NOMO-1 treated with DMSO at 0.1 percent for 48 hours (cell line): ENCODE measurements at regions not wholly inside any gene's neighbourhood (a gene's known extent, or its start where the extent isn't known, plus 50 kb on each side); places are given as distances from the start of the nearest gene placed in this dataset.
"Not testable (repeated sequence)": the region's sequence is repeated elsewhere in the genome, so short reads cannot be mapped to it uniquely, and the experiment has no call there.

Experiments
- DNase-seq: peaks from one replicate; lab custom pipeline; 2025; ENCODE audit not compliant: unreplicated experiment; lab: John Stamatoyannopoulos, UW

DNA sequence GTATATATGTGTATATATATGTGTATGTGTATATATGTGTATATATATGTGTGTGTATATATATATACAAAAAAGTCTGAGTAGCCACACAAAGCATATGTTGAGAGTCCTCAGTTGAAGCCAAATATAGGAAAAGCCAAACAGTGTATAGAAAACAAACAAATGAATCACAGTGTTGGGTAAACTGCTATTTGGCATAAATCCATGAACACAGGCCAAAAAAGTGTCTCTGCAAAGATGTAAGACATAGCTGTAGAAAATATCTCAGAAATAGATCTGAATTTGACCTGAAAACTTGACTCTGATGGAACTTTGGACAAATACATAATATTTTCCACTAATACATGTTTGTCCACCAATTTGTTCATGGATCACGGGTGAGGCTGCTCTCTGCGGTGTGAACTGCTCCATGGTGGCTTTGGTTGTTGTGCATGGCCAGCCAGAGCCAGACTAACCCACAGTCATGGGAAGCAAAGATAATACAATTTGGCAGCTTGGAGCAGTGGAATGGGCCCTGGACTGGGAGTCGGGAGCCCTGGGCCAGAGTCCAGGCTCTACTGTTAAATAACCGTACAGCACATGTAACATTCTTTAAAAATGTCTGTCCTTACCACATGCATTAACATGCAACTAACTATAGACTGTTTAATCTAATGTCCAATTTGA lies 76.9 kb upstream of the EED start:
- no peak for DNase-seq

- DNase-seq, result not testable (repeated sequence)
Observed at GRCh38 chr11:86166287-86166686, 78.3 kb upstream of the EED start.

DNA sequence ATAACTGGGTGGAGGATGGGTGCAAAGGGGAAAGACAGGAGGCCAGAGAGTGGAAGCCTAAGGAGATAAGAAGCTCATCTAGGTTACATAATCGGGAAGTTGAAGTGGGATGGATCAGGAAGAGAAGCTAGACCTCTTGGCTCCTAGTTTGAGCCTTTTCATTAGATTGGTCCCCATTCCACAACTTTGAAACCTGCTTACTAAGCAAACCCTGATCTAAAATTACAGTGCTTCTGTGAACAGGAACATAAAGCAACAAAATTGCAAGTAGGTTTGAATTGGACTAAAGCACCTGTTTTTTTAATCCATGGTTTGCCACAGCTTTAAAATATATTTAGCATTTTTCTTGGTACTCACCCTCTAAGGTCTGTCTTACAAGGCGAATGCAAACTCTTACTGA lies 80.4 kb upstream of the EED start:
- DNase-seq, result no peak

GRCh38 chr11:86163221-86163876 lies 81.2 kb upstream of the EED start:
- DNase-seq, result peak; percentile 63

GRCh38 chr11:86162239-86162638 lies 82.3 kb upstream of the EED start:
- DNase-seq, result peak; percentile 58

GRCh38 chr11:86161837-86162236 lies 82.7 kb upstream of the EED start:
- no peak for DNase-seq

GRCh38 chr11:86161336-86161735 lies 83.2 kb upstream of the EED start:
- DNase-seq, result no peak

DNA sequence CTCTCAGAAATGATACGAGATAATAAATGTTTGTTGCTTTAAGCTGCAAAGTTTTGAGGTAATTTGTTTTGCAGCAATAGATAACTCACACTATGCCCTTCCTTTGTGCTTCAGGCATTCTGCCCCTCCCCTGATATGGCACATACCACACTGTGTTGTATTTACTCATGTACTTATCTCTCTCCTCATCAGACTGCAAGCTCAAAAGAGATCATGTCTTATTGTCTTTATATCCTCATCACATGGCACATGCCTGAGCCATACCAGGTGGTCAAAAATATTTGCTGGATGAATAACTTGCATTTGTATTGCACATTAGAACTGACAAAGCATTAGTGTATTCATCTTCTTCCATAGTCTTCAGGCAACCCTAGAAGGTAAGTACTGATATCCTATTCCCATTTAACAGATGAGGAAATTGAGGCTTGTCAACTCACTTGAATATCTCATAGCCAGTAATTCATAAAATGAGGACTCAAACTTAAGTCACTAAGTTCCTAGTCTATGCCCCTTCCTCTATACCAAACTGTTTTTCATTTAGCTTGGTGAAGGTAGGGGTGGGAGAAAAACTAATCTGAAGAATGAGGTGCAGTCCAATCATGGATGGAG lies 83.9 kb upstream of the EED start:
- DNase-seq, result no peak

- no peak for DNase-seq
Observed at GRCh38 chr11:86159581-86159891, 85.0 kb upstream of the EED start.

DNA sequence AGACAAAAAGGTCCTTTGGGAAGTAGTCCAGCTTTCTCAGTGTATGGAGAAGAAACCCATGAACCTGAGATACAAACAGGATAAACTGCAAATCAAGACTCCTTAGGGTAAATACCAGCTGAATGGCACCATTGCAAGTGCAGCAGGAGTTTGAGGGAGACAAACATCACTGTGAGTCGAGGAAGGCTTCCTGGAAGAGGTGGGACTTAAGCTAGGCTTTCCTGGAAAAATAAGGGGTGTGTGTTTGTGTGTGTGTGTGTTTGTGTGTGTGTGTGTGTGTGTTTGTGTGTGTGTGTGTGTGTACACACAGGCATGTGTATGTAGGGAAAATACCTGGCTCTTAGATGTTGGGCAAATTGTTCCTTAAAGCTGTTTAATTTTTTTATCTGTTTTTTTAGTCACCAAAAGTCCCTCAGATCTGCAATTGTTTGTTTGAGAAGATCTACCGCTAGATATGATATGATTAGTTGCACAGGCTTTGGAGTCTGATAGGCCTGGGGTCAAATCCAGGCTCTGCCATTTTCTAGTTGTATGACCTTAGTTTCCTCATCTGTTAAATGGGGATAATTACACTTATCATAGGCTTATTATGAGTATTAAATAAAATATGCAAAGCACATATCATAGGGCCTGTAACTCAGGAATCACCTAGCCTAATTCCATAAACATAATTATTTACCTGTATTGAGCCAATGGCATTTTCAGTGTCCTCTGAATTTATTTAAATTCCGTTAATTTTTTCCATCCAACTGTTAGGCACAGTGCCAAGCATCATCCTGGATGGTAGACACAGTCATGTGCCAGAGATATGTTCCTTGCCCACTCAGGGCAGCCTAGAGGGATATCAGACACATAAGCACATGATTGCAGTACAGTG lies 85.6 kb upstream of the EED start:
- DNase-seq, result no peak

GRCh38 chr11:86157797-86158378 lies 86.7 kb upstream of the EED start:
- no peak for DNase-seq

DNA sequence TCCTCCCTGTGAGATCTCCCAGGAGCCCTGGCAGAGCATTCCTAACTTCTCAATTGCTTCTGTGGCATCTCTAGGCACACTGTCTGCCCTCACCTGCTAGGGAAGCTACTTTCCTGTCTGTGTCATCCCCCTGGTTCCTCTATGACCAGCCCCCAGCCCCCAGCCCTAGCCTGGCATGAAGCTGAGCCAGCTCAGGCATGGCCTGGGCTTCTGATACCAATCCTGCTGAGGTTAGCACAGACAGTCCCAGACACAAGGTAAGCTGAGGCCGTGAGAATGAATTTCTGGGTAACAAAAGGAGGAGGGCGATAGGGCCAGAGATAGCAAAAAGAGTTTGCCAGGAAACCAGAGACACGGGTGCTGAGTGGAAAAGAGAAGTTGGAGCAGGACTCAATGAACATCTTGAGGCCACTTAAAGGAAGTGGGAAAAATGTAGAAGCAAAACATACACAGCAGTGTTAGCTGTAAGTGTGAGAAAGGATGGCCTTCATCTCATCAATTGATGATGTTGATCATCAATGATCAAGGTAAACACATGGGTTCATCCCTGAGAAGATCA lies 87.6 kb upstream of the PICALM start:
- DNase-seq, result no peak

GRCh38 chr11:86155200-86155844 lies 86.4 kb upstream of the PICALM start:
- no peak for DNase-seq

DNA sequence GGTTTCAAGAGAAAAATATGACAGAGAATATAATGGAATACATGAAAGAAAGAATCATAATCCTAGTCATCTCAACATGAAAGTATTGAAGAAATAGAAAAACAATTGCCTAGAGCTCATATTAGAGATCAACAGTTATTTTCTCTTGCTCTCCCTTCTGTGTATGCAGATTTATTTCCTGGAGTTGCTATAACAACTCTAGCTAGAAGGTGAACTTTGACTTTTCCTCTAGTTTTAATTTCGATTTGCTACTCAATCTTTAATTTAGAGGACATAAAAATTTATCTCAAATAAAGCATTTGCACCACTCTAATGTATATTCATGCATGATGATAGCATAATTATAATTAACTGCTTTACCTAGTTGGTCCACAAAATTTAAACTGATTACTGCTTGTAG lies 84.6 kb upstream of the PICALM start:
- DNase-seq, result no peak

GRCh38 chr11:86152901-86153300 lies 84.0 kb upstream of the PICALM start:
- DNase-seq, result no peak

- DNase-seq, result no peak
Observed at GRCh38 chr11:86152006-86152862, 83.3 kb upstream of the PICALM start.

GRCh38 chr11:86151174-86152005 lies 82.5 kb upstream of the PICALM start:
- DNase-seq, result peak; percentile 20

- DNase-seq, result no peak
Observed at GRCh38 chr11:86150847-86151173, 81.9 kb upstream of the PICALM start.

GRCh38 chr11:86149792-86150191 lies 80.9 kb upstream of the PICALM start:
- DNase-seq, result no peak
